Endothelial cell of umbilical vein (primary cell): ENCODE measurements at regions not wholly inside any gene's neighbourhood (a gene's known extent, or its start where the extent isn't known, plus 50 kb on each side); places are given as distances from the start of the nearest gene placed in this dataset.

Experiments used
- CTCF ChIP-seq, 2 donors: IDR thresholded peaks; 1 replicate in 1 of 2; 2 replicates in 1 of 2; pipeline ENCODE4 v1.5.1; 2011; ENCODE audit warnings: low read length in 2 of 2, mild to moderate bottlenecking in 2 of 2, moderate library complexity in 2 of 2, control low read depth in 1 of 2, inconsistent platforms in 1 of 2, low read depth in 1 of 2; ENCODE audit not compliant: insufficient read depth in 1 of 2; ENCODE audit errors: extremely low read depth in 1 of 2
- MAX ChIP-seq: IDR thresholded peaks from 2 replicates; pipeline ENCODE4 v1.6.1; 2011; ENCODE audit not compliant: insufficient read depth, insufficient read length

- no peak for TF ChIP-seq CTCF (IDR thresholded peaks at IDR 0.05; ENCODE audit: extremely low read depth in 1 of 2, insufficient read depth in 1 of 2, low read depth in 1 of 2, low read length in 2 of 2)
- no peak for TF ChIP-seq MAX
These were observed 51.3 kb upstream of the ATP1A1 start for GRCh38 chr1:116321766-116322175.
